ENCODE measurements at regions not wholly inside any gene's neighbourhood (a gene's known extent, or its start where the extent isn't known, plus 50 kb on each side); places are given as distances from the start of the nearest gene placed in this dataset.
A peak's percentile ranks its signal among the peaks of the same experiment; 100 is the strongest.

- TF ChIP-seq POLR2A (IDR thresholded peaks at IDR 0.05; ENCODE audit: extremely low read depth, insufficient read length) (no peak), CTCF (IDR thresholded peaks at IDR 0.05; ENCODE audit: low read depth, low read length) (peak; percentile 50), MAX (IDR thresholded peaks at IDR 0.05; ENCODE audit: low read depth, low read length) (no peak)
These were observed 179.0 kb upstream of the IGF1 start for GRCh38 chr12:102659200-102659911.

Measured in NB4 (cell line).